Ishikawa (cell line): ENCODE measurements at regions not wholly inside any gene's neighbourhood (a gene's known extent, or its start where the extent isn't known, plus 50 kb on each side); places are given as distances from the start of the nearest gene placed in this dataset.

Experiments
- CEBPB ChIP-seq: IDR thresholded peaks from 2 replicates; pipeline ENCODE4 v1.6.1; 2012
- EP300 ChIP-seq: IDR thresholded peaks from 2 replicates; pipeline ENCODE4 v1.6.1; 2012; ENCODE audit warnings: borderline replicate concordance
- FOXM1 ChIP-seq: IDR thresholded peaks from 2 replicates; pipeline ENCODE4 v1.6.1; 2012; ENCODE audit warnings: low read depth, borderline replicate concordance
- MAX ChIP-seq: IDR thresholded peaks from 2 replicates; pipeline ENCODE4 v1.6.1; 2012
- NFIC ChIP-seq: IDR thresholded peaks from 2 replicates; pipeline ENCODE4 v1.6.1; 2012
- REST ChIP-seq: IDR thresholded peaks from 2 replicates; pipeline ENCODE4 v1.6.1; 2012; ENCODE audit warnings: low read depth, mild to moderate bottlenecking
- TAF1 ChIP-seq: IDR thresholded peaks from 2 replicates; pipeline ENCODE4 v1.6.1; 2012; ENCODE audit warnings: low read depth, mild to moderate bottlenecking
- TCF12 ChIP-seq: IDR thresholded peaks from 2 replicates; pipeline ENCODE4 v1.6.1; 2012; ENCODE audit warnings: low read depth
- YY1 ChIP-seq: IDR thresholded peaks from 2 replicates; pipeline ENCODE4 v1.6.1; 2012; ENCODE audit warnings: low read depth
- ZBTB7A ChIP-seq: IDR thresholded peaks from 2 replicates; pipeline ENCODE4 v1.6.1; 2012; ENCODE audit warnings: low read depth

- TF ChIP-seq TAF1 (no peak), FOXM1 (no peak), CEBPB (no peak), YY1 (no peak), NFIC (no peak), TCF12 (no peak), MAX (no peak), REST (no peak), EP300 (no peak), ZBTB7A (no peak)
These were observed 434.2 kb upstream of the RGMB start for GRCh38 chr5:98339141-98339848.
